ENCODE measurements at regions not wholly inside any gene's neighbourhood (a gene's known extent, or its start where the extent isn't known, plus 50 kb on each side); places are given as distances from the start of the nearest gene placed in this dataset.

DNA sequence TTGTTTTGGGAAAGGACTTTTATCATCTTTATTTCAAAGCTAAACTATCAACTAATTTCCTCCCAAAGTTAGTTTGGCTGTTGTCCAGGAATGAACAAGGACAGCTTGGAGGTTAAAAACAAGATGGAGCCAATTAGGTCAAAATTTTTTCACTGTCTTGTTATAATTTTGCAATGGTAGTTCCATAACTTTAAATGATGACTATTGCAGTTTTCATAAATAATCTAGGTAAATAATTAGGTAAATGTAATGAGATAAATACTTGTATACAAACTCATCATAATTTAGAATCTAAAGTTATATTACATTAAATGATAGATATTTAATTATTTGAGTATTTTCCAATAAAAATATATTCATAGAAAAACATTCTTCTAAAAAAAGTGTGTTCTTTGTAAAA, 68.3 kb upstream of the DAZL start:
- Histone ChIP-seq H3K36me3 (ENCODE audit: insufficient read depth, low read length) (no peaks in the 10 kb centered on the region), H3K9ac (ENCODE audit: low read depth, low read length, poor library complexity, severe bottlenecking) (no peak overlapping the region), H3K9me3 (ENCODE audit: insufficient read depth, low read depth, low read length) (peaks cover 8% of the 10 kb centered on the region; the same call in 1 of the 2 replicates), H3K4me3 (ENCODE audit: low read length, poor library complexity, severe bottlenecking) (no peak overlapping the region), H4K20me1 (ENCODE audit: insufficient read depth, low read length, poor library complexity, severe bottlenecking) (no peaks in the 10 kb centered on the region), H3K4me1 (ENCODE audit: insufficient read depth, low read length, poor library complexity, severe bottlenecking) (no peaks in the 10 kb centered on the region), H3F3A (ENCODE audit: low read depth) (no peaks in the 10 kb centered on the region), H2AFZ (ENCODE audit: low read length) (no peak overlapping the region), H3K9me2 (replicated peaks; ENCODE audit: low read depth, low read length) (no peaks in the 10 kb centered on the region), H3K79me2 (ENCODE audit: insufficient read depth, low read length) (no peaks in the 10 kb centered on the region), H3K4me2 (ENCODE audit: low read depth, low read length, poor library complexity, severe bottlenecking) (no peak overlapping the region), H3K27me3 (ENCODE audit: insufficient read depth, low read length, poor library complexity, severe bottlenecking) (no peaks in the 10 kb centered on the region)
- TF ChIP-seq EZH2phosphoT487 (IDR thresholded peaks at IDR 0.05; ENCODE audit: borderline replicate concordance) = no peak
- TF ChIP-seq, protein P1, sequence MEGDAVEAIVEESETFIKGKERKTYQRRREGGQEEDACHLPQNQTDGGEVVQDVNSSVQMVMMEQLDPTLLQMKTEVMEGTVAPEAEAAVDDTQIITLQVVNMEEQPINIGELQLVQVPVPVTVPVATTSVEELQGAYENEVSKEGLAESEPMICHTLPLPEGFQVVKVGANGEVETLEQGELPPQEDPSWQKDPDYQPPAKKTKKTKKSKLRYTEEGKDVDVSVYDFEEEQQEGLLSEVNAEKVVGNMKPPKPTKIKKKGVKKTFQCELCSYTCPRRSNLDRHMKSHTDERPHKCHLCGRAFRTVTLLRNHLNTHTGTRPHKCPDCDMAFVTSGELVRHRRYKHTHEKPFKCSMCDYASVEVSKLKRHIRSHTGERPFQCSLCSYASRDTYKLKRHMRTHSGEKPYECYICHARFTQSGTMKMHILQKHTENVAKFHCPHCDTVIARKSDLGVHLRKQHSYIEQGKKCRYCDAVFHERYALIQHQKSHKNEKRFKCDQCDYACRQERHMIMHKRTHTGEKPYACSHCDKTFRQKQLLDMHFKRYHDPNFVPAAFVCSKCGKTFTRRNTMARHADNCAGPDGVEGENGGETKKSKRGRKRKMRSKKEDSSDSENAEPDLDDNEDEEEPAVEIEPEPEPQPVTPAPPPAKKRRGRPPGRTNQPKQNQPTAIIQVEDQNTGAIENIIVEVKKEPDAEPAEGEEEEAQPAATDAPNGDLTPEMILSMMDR (conservative IDR thresholded peaks at IDR 0.05; ENCODE audit: low read length) = no peak

DNA sequence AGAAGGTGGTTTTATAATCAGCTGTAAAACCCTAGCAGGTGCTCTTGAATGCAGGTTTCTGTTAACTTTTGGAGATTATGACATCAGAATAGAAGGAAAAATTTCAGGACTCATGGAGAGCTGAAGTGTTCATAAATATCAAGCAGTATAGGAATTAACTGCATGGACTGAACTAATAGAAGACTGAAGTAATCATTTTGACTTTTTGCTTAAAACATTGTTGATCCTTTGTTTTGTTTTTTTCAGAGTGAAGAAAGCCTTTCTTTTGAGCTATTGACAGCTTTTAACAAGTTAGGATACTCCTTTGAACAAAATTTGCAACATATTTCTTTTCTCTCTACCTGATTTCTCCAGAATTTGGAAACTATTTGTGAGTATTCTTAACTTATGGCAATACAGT, 70.6 kb upstream of the DAZL start:
- Histone ChIP-seq H2AFZ (ENCODE audit: low read length) (no peak overlapping the region), H3K9me3 (ENCODE audit: insufficient read depth, low read depth, low read length) (peaks cover 8% of the 10 kb centered on the region; the same call in 1 of the 2 replicates), H3K4me1 (ENCODE audit: insufficient read depth, low read length, poor library complexity, severe bottlenecking) (no peaks in the 10 kb centered on the region), H3K79me2 (ENCODE audit: insufficient read depth, low read length) (no peaks in the 10 kb centered on the region), H3K4me3 (ENCODE audit: low read length, poor library complexity, severe bottlenecking) (no peak overlapping the region), H3F3A (ENCODE audit: low read depth) (no peaks in the 10 kb centered on the region), H3K9ac (ENCODE audit: low read depth, low read length, poor library complexity, severe bottlenecking) (no peak overlapping the region), H3K4me2 (ENCODE audit: low read depth, low read length, poor library complexity, severe bottlenecking) (no peak overlapping the region), H4K20me1 (ENCODE audit: insufficient read depth, low read length, poor library complexity, severe bottlenecking) (no peaks in the 10 kb centered on the region), H3K27me3 (ENCODE audit: insufficient read depth, low read length, poor library complexity, severe bottlenecking) (no peaks in the 10 kb centered on the region), H3K9me2 (replicated peaks; ENCODE audit: low read depth, low read length) (no peaks in the 10 kb centered on the region), H3K36me3 (ENCODE audit: insufficient read depth, low read length) (no peaks in the 10 kb centered on the region)
- TF ChIP-seq, protein P1 (conservative IDR thresholded peaks at IDR 0.05; ENCODE audit: low read length) = no peak
- no peak for TF ChIP-seq EZH2phosphoT487 (IDR thresholded peaks at IDR 0.05; ENCODE audit: borderline replicate concordance)

DNA sequence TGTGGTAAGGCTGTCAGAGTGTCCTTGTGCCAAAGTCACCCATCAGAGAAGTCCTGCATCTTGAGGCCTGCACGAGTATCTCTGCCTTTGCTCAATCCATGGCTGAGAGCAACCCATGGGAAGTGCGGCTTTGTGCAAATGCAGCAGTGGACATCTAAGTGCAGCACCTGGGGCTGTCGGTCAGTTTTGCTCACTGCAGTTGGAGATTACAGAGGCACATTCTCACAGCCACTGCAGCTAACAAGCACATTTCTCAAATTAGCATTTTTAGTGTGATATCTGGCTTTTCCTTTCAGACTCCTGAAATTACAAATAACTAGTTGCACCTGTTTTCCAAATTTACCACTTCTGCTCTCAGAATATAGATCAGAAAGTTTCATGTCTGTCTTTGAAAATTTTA, 81.5 kb upstream of the DAZL start:
- Histone ChIP-seq H2AFZ (ENCODE audit: low read length) (no peak overlapping the region), H3K9me2 (replicated peaks; ENCODE audit: low read depth, low read length) (no peaks in the 10 kb centered on the region), H3K36me3 (ENCODE audit: insufficient read depth, low read length) (no peaks in the 10 kb centered on the region), H3K9ac (ENCODE audit: low read depth, low read length, poor library complexity, severe bottlenecking) (no peak overlapping the region), H3K4me3 (ENCODE audit: low read length, poor library complexity, severe bottlenecking) (no peak overlapping the region), H3K27me3 (ENCODE audit: insufficient read depth, low read length, poor library complexity, severe bottlenecking) (no peaks in the 10 kb centered on the region), H3K4me1 (ENCODE audit: insufficient read depth, low read length, poor library complexity, severe bottlenecking) (no peaks in the 10 kb centered on the region), H3K9me3 (ENCODE audit: insufficient read depth, low read depth, low read length) (no peaks in the 10 kb centered on the region), H3F3A (ENCODE audit: low read depth) (no peaks in the 10 kb centered on the region), H3K4me2 (ENCODE audit: low read depth, low read length, poor library complexity, severe bottlenecking) (no peak overlapping the region), H4K20me1 (ENCODE audit: insufficient read depth, low read length, poor library complexity, severe bottlenecking) (no peaks in the 10 kb centered on the region), H3K79me2 (ENCODE audit: insufficient read depth, low read length) (no peaks in the 10 kb centered on the region)
- no peak for TF ChIP-seq EZH2phosphoT487 (IDR thresholded peaks at IDR 0.05; ENCODE audit: borderline replicate concordance)
- TF ChIP-seq, protein P1 (conservative IDR thresholded peaks at IDR 0.05; ENCODE audit: low read length) = no peak

Data from Loucy (cell line).